ENCODE measurements at regions not wholly inside any gene's neighbourhood (a gene's known extent, or its start where the extent isn't known, plus 50 kb on each side); places are given as distances from the start of the nearest gene placed in this dataset.
A peak's percentile ranks its signal among the peaks of the same experiment; 100 is the strongest.

DNA sequence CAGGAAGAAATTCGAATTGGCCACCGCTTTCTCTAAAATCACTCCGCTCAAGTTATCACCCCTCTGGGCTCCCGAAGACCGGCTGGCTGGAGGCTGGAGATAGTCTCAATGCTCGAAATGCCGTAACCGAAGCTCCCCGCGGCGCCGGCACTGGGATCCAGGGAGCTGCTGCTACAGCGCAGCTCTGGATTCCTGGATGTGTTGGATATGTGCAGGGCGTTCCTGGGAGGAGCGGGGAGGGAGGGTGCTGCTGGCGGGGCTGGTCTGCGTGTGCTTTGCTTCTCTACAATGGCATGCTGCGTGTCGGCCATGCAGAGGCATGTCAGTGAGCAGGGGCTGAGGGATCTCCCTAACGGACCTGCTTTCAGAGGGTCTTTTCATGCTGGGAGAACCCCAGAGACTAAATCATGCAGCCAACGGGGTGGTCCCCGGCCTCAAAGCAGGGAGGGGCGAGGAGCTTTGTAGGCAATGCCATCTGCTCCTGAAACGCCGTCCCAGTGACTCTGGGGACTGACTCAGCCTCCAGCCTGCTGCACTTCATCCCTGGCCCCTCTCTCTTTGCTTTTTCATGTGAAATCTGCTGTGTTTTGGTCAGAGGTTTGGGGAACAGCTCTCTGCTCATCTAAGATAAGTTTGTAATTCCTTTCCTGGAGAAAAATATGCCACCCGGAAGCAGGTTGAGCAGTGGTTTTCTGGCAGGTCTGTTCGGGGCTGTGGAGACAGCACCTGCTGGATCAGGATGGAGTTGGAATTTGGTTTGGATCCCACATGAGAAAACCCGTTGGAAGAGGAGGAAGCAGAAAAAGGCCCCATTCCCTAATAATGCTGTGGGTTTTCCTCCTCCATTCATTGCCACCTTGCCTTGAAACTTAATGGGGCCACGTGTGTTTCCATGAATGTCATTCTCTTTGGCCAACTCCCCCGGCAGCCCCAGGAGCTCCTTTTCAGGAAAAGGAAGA lies 311.4 kb downstream of the SEC14L1 start (continued):
- TF ChIP-seq ZNF41 (CRISPR knock-in tag; conservative IDR thresholded peaks at IDR 0.05) (no peak), ZC3H11A (IDR thresholded peaks at IDR 0.05; ENCODE audit: low read depth, low read length) (no peak)

- Histone ChIP-seq H3K9me1 (ENCODE audit: control insufficient read depth, insufficient read depth, low read length) (no peaks in the 10 kb centered on the region), H3K4me2 (ENCODE audit: insufficient read depth, low read length) (peak overlapping the region; percentile 61), H2AFZ (ENCODE audit: low read depth, low read length) (peak overlapping the region; percentile 53), H4K20me1 (replicated peaks; ENCODE audit: control insufficient read depth, insufficient read depth, low read length) (peaks cover 8% of the 10 kb centered on the region; the same call in 1 of the 2 replicates), H3K9me3 (replicated peaks; ENCODE audit: control insufficient read depth, insufficient read depth, low read depth, low read length) (no peaks in the 10 kb centered on the region), H3K27me3 (ENCODE audit: control insufficient read depth in 2 of 2, insufficient read depth in 2 of 2, low read length in 2 of 2) (no peaks in the 10 kb centered on the region), H3K4me3 (peak overlapping the region; percentile 19), H3K79me2 (ENCODE audit: control insufficient read depth, insufficient read depth, low read length) (peaks cover 88% of the 10 kb centered on the region), H3K9ac (ENCODE audit: insufficient read depth in 1 of 2, low read depth in 2 of 2, low read length in 2 of 2) (peak overlapping the region; percentile 22 to 80; a peak in 3 of 4 replicates), H3K4me1 (replicated peaks in 1 of 2; ENCODE audit: control insufficient read depth in 2 of 2, insufficient read depth in 2 of 2, low read length in 2 of 2) (peaks cover 50 to 86% of the 10 kb centered on the region in 2 experiments), H3K36me3 (ENCODE audit: control insufficient read depth, insufficient read depth, low read length) (peaks cover 9% of the 10 kb centered on the region; the same call in 2 of the 3 replicates), H3K27ac (ENCODE audit: extremely low read depth, low read depth, low read length) (peak overlapping the region; percentile 70)
- whole genome bisulfite sequencing (ENCODE audit: insufficient coverage, low coverage, missing lambda C conversion rate) = 9% methylated on average over 14 of the region's 15 CpGs
- in situ Hi-C loops (cut with MboI) = no loop called here
- ChIA-PET POLR2A (interaction anchor here (0.6 to 1.3 kb wide), 4 partner anchors 12 to 1101 kb away, joined by 3 to 5 read pairs (median 4); no protein-coding TSS in a partner anchor), CTCF (ENCODE audit: low intra/inter-chr PET ratio) (no interaction called here)
- BruUV-seq (replicated peaks) = no TSS peak
- ATAC-seq (peak; percentile 57), DNase-seq (ENCODE audit: extremely low read depth in 1 of 4, low spot score in 3 of 4) (peak; percentile 57 to 85 (median 70)), FAIRE-seq (peak; percentile 83)
- intact Hi-C loops (cut with micrococcal nuclease) = no loop called here
- TF ChIP-seq PHF21A (IDR thresholded peaks at IDR 0.05; ENCODE audit: borderline replicate concordance, low read depth) (no peak), ZNF76 (CRISPR knock-in tag; IDR thresholded peaks at IDR 0.05; ENCODE audit: borderline replicate concordance) (no peak), ZNF165 (CRISPR knock-in tag; IDR thresholded peaks at IDR 0.05; ENCODE audit: borderline replicate concordance) (no peak), ARID1B (IDR thresholded peaks at IDR 0.05) (peak; percentile 62; the same call in 1 of the 2 replicates), KDM1A (IDR thresholded peaks at IDR 0.05) (no peak), GABPA (tag; conservative IDR thresholded peaks at IDR 0.05; ENCODE audit: low read depth) (peak; percentile 77), CTCF (IDR thresholded peaks at IDR 0.05 in 2 of 3, conservative IDR thresholded peaks at IDR 0.05 in 1 of 3; ENCODE audit: insufficient read depth in 2 of 3, low read depth in 1 of 3, low read length in 3 of 3) (no peak), MAFK (IDR thresholded peaks at IDR 0.05; ENCODE audit: low read length) (no peak), HES1 (IDR thresholded peaks at IDR 0.05; ENCODE audit: low read depth) (no peak), FOXK2 (conservative IDR thresholded peaks at IDR 0.05 in 1 of 2, IDR thresholded peaks at IDR 0.05 in 1 of 2; ENCODE audit: low read depth in 2 of 2) (no peak; a peak in 1 of 4 replicates), MLX (CRISPR knock-in tag; conservative IDR thresholded peaks at IDR 0.05) (no peak), ASH1L (IDR thresholded peaks at IDR 0.05; ENCODE audit: borderline replicate concordance, low read depth, partially characterized antibody) (no peak), ZKSCAN3 (CRISPR knock-in tag; IDR thresholded peaks at IDR 0.05) (no peak), ZFX (CRISPR knock-in tag; IDR thresholded peaks at IDR 0.05) (peak; percentile 11; the same call in 1 of the 2 replicates), MAFF (IDR thresholded peaks at IDR 0.05; ENCODE audit: low read length) (no peak)
Measured at GRCh38 chr17:77453613-77454241, 313.0 kb downstream of the SEC14L1 start.
